HEK293 (cell line): ENCODE measurements at regions not wholly inside any gene's neighbourhood (a gene's known extent, or its start where the extent isn't known, plus 50 kb on each side); places are given as distances from the start of the nearest gene placed in this dataset.

Source experiments
- KLF1 ChIP-seq: fragments of 450-650 bp; formaldehyde crosslinking; IDR thresholded peaks from 2 replicates; pipeline ENCODE4 v1.5.1; 2016; ENCODE audit warnings: missing biosample characterization, missing genetic modification characterization
- SCRT2 ChIP-seq: fragments of 450-650 bp; formaldehyde crosslinking; IDR thresholded peaks from 2 replicates; pipeline ENCODE4 v1.5.1; 2016; ENCODE audit warnings: missing biosample characterization, missing genetic modification characterization
- SP2 ChIP-seq: fragments of 450-650 bp; formaldehyde crosslinking; IDR thresholded peaks from 2 replicates; pipeline ENCODE4 v1.5.1; 2016; ENCODE audit warnings: missing biosample characterization, missing genetic modification characterization
- ZBTB17 ChIP-seq: fragments of 450-650 bp; formaldehyde crosslinking; IDR thresholded peaks from 2 replicates; pipeline ENCODE4 v1.5.1; 2016; ENCODE audit warnings: missing biosample characterization, missing genetic modification characterization
- ZEB2 ChIP-seq: fragments of 450-650 bp; formaldehyde crosslinking; IDR thresholded peaks from 2 replicates; pipeline ENCODE4 v1.5.1; 2016; ENCODE audit warnings: missing biosample characterization, missing genetic modification characterization
- ZIC2 ChIP-seq: fragments of 450-650 bp; formaldehyde crosslinking; IDR thresholded peaks from 2 replicates; pipeline ENCODE4 v1.5.1; 2016; ENCODE audit warnings: missing biosample characterization, missing genetic modification characterization
- ZNF121 ChIP-seq: fragments of 450-650 bp; formaldehyde crosslinking; IDR thresholded peaks from 2 replicates; pipeline ENCODE4 v1.5.1; 2016; ENCODE audit warnings: missing biosample characterization, missing genetic modification characterization
- ZNF2 ChIP-seq: fragments of 450-650 bp; formaldehyde crosslinking; IDR thresholded peaks from 2 replicates; pipeline ENCODE4 v1.5.1; 2016; ENCODE audit warnings: missing biosample characterization, missing genetic modification characterization
- ZNF335 ChIP-seq: fragments of 450-650 bp; formaldehyde crosslinking; conservative IDR thresholded peaks from 2 replicates; pipeline ENCODE4 v1.5.1; 2016; ENCODE audit warnings: missing biosample characterization, missing genetic modification characterization
- ZNF629 ChIP-seq: fragments of 450-650 bp; formaldehyde crosslinking; IDR thresholded peaks from 2 replicates; pipeline ENCODE4 v1.5.1; 2017; ENCODE audit warnings: missing biosample characterization, missing genetic modification characterization
- TF ChIP-seq, protein P1 (sequence below): fragments of 450-650 bp; formaldehyde crosslinking; IDR thresholded peaks from 2 replicates; pipeline ENCODE4 v1.5.1; 2016; ENCODE audit warnings: missing biosample characterization, missing genetic modification characterization
- TF ChIP-seq, protein P2 (sequence below): fragments of 450-650 bp; formaldehyde crosslinking; IDR thresholded peaks from 2 replicates; pipeline ENCODE4 v1.5.1; 2016; ENCODE audit warnings: missing biosample characterization, missing genetic modification characterization
- TF ChIP-seq, protein P3 (sequence below): fragments of 450-650 bp; formaldehyde crosslinking; IDR thresholded peaks from 2 replicates; pipeline ENCODE4 v1.5.1; 2016; ENCODE audit warnings: missing biosample characterization, missing genetic modification characterization
- TF ChIP-seq, protein P4 (sequence below): fragments of 450-650 bp; formaldehyde crosslinking; IDR thresholded peaks from 2 replicates; pipeline ENCODE4 v1.5.1; 2016; ENCODE audit warnings: missing biosample characterization, missing genetic modification characterization, low read depth
- TF ChIP-seq, protein P5 (sequence below): fragments of 450-650 bp; formaldehyde crosslinking; IDR thresholded peaks from 2 replicates; pipeline ENCODE4 v1.5.1; 2016; ENCODE audit warnings: missing biosample characterization, missing genetic modification characterization, borderline replicate concordance
- TF ChIP-seq, protein P6 (sequence below): fragments of 450-650 bp; formaldehyde crosslinking; IDR thresholded peaks from 2 replicates; pipeline ENCODE4 v1.5.1; 2016; ENCODE audit warnings: missing biosample characterization, missing genetic modification characterization
- TF ChIP-seq, protein P7 (sequence below): fragments of 450-650 bp; formaldehyde crosslinking; IDR thresholded peaks from 2 replicates; pipeline ENCODE4 v1.5.1; 2016; ENCODE audit warnings: missing biosample characterization, missing genetic modification characterization
- TF ChIP-seq, protein P8 (sequence below): fragments of 450-650 bp; IDR thresholded peaks from 2 replicates; pipeline ENCODE4 v1.5.1; 2018; ENCODE audit warnings: missing biosample characterization, mild to moderate bottlenecking, missing genetic modification characterization
- TF ChIP-seq, protein P9 (sequence below): fragments of 450-650 bp; formaldehyde crosslinking; IDR thresholded peaks from 2 replicates; pipeline ENCODE4 v1.5.1; 2016; ENCODE audit warnings: missing biosample characterization, missing genetic modification characterization

DNA sequence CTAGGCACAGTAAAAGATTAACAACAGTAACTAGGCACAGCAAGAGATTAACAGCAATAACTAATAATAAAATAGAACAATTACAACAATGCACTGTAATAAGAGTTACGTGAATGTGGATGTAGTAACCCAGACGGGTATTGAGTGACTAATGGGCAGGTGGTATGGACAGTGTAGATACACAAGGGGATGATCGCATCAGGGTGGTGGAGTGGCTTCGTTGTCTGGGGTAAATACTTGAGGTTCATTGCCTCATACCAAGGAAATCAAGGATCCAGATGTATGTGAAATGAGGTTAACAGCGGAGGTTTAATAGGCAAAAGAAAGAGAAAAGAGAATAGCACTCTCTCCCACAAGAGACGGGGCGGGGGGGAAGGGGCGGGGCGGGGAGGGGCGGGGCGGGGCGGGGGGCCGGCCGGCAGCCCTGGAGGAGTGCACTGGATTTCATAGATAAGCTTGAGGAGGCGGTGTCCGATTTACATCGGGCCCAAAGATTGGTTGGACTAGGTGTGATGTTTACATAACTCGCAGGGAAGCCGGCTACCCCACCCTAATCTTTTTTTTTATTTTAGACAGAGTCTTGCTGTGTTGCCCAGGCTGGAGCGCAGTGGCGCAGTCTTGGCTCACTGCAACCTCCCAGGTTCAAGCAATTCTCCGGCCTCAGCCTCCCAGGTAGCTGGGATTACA, 106.3 kb downstream of the KCTD15 start (continued):
- peak; percentile 56 for TF ChIP-seq ZNF335 (tag by site-specific recombination)
- 0 out of 2 replicates have a peak, but pooled peaks have one; percentile 14 for TF ChIP-seq ZIC2
- peak; percentile 98 for TF ChIP-seq ZNF121 (tag by site-specific recombination)
- TF ChIP-seq, protein P1, sequence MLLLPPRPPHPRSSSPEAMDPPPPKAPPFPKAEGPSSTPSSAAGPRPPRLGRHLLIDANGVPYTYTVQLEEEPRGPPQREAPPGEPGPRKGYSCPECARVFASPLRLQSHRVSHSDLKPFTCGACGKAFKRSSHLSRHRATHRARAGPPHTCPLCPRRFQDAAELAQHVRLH (tag by site-specific recombination) = peak; percentile 83; the same call in 1 of the 2 replicates
- TF ChIP-seq, protein P2, sequence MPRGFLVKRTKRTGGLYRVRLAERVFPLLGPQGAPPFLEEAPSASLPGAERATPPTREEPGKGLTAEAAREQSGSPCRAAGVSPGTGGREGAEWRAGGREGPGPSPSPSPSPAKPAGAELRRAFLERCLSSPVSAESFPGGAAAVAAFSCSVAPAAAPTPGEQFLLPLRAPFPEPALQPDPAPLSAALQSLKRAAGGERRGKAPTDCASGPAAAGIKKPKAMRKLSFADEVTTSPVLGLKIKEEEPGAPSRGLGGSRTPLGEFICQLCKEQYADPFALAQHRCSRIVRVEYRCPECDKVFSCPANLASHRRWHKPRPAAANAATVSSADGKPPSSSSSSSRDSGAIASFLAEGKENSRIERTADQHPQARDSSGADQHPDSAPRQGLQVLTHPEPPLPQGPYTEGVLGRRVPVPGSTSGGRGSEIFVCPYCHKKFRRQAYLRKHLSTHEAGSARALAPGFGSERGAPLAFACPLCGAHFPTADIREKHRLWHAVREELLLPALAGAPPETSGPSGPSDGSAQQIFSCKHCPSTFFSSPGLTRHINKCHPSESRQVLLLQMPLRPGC = peak; percentile 44; the same call in 1 of the 2 replicates
- TF ChIP-seq, protein P3, sequence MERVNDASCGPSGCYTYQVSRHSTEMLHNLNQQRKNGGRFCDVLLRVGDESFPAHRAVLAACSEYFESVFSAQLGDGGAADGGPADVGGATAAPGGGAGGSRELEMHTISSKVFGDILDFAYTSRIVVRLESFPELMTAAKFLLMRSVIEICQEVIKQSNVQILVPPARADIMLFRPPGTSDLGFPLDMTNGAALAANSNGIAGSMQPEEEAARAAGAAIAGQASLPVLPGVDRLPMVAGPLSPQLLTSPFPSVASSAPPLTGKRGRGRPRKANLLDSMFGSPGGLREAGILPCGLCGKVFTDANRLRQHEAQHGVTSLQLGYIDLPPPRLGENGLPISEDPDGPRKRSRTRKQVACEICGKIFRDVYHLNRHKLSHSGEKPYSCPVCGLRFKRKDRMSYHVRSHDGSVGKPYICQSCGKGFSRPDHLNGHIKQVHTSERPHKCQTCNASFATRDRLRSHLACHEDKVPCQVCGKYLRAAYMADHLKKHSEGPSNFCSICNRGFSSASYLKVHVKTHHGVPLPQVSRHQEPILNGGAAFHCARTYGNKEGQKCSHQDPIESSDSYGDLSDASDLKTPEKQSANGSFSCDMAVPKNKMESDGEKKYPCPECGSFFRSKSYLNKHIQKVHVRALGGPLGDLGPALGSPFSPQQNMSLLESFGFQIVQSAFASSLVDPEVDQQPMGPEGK (tag by site-specific recombination) = 0 out of 2 replicates have a peak, but pooled peaks have one; percentile 6
- TF ChIP-seq ZEB2 = peak; percentile 51; the same call in 1 of the 2 replicates
- peak; percentile 85 for TF ChIP-seq ZBTB17 (tag by site-specific recombination)
- TF ChIP-seq, protein P4, sequence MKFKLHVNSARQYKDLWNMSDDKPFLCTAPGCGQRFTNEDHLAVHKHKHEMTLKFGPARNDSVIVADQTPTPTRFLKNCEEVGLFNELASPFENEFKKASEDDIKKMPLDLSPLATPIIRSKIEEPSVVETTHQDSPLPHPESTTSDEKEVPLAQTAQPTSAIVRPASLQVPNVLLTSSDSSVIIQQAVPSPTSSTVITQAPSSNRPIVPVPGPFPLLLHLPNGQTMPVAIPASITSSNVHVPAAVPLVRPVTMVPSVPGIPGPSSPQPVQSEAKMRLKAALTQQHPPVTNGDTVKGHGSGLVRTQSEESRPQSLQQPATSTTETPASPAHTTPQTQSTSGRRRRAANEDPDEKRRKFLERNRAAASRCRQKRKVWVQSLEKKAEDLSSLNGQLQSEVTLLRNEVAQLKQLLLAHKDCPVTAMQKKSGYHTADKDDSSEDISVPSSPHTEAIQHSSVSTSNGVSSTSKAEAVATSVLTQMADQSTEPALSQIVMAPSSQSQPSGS (tag by site-specific recombination) = peak; percentile 56; the same call in 1 of the 2 replicates
- TF ChIP-seq ZNF629 = no peak
- TF ChIP-seq, protein P5, sequence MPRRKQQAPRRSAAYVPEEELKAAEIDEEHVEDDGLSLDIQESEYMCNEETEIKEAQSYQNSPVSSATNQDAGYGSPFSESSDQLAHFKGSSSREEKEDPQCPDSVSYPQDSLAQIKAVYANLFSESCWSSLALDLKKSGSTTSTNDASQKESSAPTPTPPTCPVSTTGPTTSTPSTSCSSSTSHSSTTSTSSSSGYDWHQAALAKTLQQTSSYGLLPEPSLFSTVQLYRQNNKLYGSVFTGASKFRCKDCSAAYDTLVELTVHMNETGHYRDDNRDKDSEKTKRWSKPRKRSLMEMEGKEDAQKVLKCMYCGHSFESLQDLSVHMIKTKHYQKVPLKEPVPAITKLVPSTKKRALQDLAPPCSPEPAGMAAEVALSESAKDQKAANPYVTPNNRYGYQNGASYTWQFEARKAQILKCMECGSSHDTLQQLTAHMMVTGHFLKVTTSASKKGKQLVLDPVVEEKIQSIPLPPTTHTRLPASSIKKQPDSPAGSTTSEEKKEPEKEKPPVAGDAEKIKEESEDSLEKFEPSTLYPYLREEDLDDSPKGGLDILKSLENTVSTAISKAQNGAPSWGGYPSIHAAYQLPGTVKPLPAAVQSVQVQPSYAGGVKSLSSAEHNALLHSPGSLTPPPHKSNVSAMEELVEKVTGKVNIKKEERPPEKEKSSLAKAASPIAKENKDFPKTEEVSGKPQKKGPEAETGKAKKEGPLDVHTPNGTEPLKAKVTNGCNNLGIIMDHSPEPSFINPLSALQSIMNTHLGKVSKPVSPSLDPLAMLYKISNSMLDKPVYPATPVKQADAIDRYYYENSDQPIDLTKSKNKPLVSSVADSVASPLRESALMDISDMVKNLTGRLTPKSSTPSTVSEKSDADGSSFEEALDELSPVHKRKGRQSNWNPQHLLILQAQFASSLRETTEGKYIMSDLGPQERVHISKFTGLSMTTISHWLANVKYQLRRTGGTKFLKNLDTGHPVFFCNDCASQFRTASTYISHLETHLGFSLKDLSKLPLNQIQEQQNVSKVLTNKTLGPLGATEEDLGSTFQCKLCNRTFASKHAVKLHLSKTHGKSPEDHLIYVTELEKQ = 0 out of 2 replicates have a peak, but pooled peaks have one; percentile 15
- peak; percentile 43 for TF ChIP-seq SP2 (tag by site-specific recombination)
- TF ChIP-seq ZNF2 (tag by site-specific recombination) = no peak
- TF ChIP-seq, protein P6, sequence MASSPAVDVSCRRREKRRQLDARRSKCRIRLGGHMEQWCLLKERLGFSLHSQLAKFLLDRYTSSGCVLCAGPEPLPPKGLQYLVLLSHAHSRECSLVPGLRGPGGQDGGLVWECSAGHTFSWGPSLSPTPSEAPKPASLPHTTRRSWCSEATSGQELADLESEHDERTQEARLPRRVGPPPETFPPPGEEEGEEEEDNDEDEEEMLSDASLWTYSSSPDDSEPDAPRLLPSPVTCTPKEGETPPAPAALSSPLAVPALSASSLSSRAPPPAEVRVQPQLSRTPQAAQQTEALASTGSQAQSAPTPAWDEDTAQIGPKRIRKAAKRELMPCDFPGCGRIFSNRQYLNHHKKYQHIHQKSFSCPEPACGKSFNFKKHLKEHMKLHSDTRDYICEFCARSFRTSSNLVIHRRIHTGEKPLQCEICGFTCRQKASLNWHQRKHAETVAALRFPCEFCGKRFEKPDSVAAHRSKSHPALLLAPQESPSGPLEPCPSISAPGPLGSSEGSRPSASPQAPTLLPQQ (tag by site-specific recombination) = 0 out of 2 replicates have a peak, but pooled peaks have one; percentile 46
- TF ChIP-seq, protein P7, sequence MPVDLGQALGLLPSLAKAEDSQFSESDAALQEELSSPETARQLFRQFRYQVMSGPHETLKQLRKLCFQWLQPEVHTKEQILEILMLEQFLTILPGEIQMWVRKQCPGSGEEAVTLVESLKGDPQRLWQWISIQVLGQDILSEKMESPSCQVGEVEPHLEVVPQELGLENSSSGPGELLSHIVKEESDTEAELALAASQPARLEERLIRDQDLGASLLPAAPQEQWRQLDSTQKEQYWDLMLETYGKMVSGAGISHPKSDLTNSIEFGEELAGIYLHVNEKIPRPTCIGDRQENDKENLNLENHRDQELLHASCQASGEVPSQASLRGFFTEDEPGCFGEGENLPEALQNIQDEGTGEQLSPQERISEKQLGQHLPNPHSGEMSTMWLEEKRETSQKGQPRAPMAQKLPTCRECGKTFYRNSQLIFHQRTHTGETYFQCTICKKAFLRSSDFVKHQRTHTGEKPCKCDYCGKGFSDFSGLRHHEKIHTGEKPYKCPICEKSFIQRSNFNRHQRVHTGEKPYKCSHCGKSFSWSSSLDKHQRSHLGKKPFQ (tag by site-specific recombination) = no peak
- TF ChIP-seq, protein P8, sequence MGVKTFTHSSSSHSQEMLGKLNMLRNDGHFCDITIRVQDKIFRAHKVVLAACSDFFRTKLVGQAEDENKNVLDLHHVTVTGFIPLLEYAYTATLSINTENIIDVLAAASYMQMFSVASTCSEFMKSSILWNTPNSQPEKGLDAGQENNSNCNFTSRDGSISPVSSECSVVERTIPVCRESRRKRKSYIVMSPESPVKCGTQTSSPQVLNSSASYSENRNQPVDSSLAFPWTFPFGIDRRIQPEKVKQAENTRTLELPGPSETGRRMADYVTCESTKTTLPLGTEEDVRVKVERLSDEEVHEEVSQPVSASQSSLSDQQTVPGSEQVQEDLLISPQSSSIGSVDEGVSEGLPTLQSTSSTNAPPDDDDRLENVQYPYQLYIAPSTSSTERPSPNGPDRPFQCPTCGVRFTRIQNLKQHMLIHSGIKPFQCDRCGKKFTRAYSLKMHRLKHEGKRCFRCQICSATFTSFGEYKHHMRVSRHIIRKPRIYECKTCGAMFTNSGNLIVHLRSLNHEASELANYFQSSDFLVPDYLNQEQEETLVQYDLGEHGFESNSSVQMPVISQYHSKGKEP = 0 out of 2 replicates have a peak, but pooled peaks have one; percentile 33
- TF ChIP-seq, protein P9, sequence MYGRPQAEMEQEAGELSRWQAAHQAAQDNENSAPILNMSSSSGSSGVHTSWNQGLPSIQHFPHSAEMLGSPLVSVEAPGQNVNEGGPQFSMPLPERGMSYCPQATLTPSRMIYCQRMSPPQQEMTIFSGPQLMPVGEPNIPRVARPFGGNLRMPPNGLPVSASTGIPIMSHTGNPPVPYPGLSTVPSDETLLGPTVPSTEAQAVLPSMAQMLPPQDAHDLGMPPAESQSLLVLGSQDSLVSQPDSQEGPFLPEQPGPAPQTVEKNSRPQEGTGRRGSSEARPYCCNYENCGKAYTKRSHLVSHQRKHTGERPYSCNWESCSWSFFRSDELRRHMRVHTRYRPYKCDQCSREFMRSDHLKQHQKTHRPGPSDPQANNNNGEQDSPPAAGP (tag by site-specific recombination) = peak; percentile 62
- TF ChIP-seq KLF1 (tag by site-specific recombination) = peak; percentile 82
- no peak for TF ChIP-seq SCRT2 (tag by site-specific recombination)
